ENCODE measurements at regions not wholly inside any gene's neighbourhood (a gene's known extent, or its start where the extent isn't known, plus 50 kb on each side); places are given as distances from the start of the nearest gene placed in this dataset.
"Not testable (repeated sequence)": the region's sequence is repeated elsewhere in the genome, so short reads cannot be mapped to it uniquely, and the experiment has no call there.

- H3K36me3 Mint-ChIP-seq = no peaks in the 10 kb centered on the region
- H3K27me3 Mint-ChIP-seq = no peaks in the 10 kb centered on the region
- H3K4me1 Mint-ChIP-seq = no peaks in the 10 kb centered on the region
- no peak overlapping the region for H3K4me3 Mint-ChIP-seq
- no peak overlapping the region for H3K27ac Mint-ChIP-seq
- peaks cover 0 to 6% (median 5%) of the 10 kb centered on the region in 3 donors for H3K9me3 Mint-ChIP-seq
Observed at GRCh38 chr4:57303012-57303751, 193.0 kb upstream of the IGFBP7 start.

- H3K4me1 Mint-ChIP-seq, H3K36me3 Mint-ChIP-seq, H3K9me3 Mint-ChIP-seq, H3K27me3 Mint-ChIP-seq, H3K27ac Mint-ChIP-seq, H3K4me3 Mint-ChIP-seq: not testable (repeated sequence)
Observed at GRCh38 chr4:57300300-57300699, 190.1 kb upstream of the IGFBP7 start.

- H3K4me1 Mint-ChIP-seq = no peaks in the 10 kb centered on the region
- no peaks in the 10 kb centered on the region for H3K36me3 Mint-ChIP-seq
- H3K9me3 Mint-ChIP-seq = peaks cover 0 to 4% (median 0%) of the 10 kb centered on the region in 3 donors
- no peak overlapping the region for H3K4me3 Mint-ChIP-seq
- peaks cover 1% of the 10 kb centered on the region for H3K27me3 Mint-ChIP-seq
- no peak overlapping the region for H3K27ac Mint-ChIP-seq
Observed at GRCh38 chr4:57291911-57292310, 181.7 kb upstream of the IGFBP7 start.

- Mint-ChIP-seq H3K9me3 (peaks cover 0 to 5% (median 0%) of the 10 kb centered on the region in 3 donors), H3K27me3 (peaks cover 1% of the 10 kb centered on the region), H3K36me3 (no peaks in the 10 kb centered on the region), H3K4me1 (no peaks in the 10 kb centered on the region), H3K27ac (no peak overlapping the region), H3K4me3 (no peak overlapping the region)
Observed at GRCh38 chr4:57287687-57288604, 177.8 kb upstream of the IGFBP7 start.

GRCh38 chr4:57282933-57283310 lies 172.7 kb upstream of the IGFBP7 start:
- Mint-ChIP-seq H3K27ac (no peak overlapping the region), H3K36me3 (no peaks in the 10 kb centered on the region), H3K4me1 (no peaks in the 10 kb centered on the region), H3K9me3 (peaks cover 0 to 2% (median 0%) of the 10 kb centered on the region in 3 donors), H3K4me3 (no peak overlapping the region), H3K27me3 (peaks cover 2% of the 10 kb centered on the region)

- Mint-ChIP-seq H3K36me3 (no peaks in the 10 kb centered on the region), H3K9me3 (peaks cover 0 to 4% (median 0%) of the 10 kb centered on the region in 3 donors), H3K27ac (no peak overlapping the region), H3K4me1 (no peaks in the 10 kb centered on the region), H3K27me3 (peaks cover 1% of the 10 kb centered on the region), H3K4me3 (no peak overlapping the region)
Observed at GRCh38 chr4:57280481-57280880, 170.3 kb upstream of the IGFBP7 start.

- Mint-ChIP-seq H3K36me3 (no peaks in the 10 kb centered on the region), H3K9me3 (peaks cover 2 to 3% (median 2%) of the 10 kb centered on the region in 3 donors), H3K4me3 (no peak overlapping the region)
Observed at GRCh38 chr4:57278780-57279179, 168.6 kb upstream of the IGFBP7 start.

GRCh38 chr4:57274082-57274481 lies 163.9 kb upstream of the IGFBP7 start:
- Mint-ChIP-seq H3K36me3 (no peaks in the 10 kb centered on the region), H3K27ac (peak overlapping the region in 1 of 3 donors; percentile 2), H3K27me3 (no peaks in the 10 kb centered on the region)

More at GRCh38 chr4:57278780-57279179, 168.6 kb upstream of the IGFBP7 start:
- H3K27me3 Mint-ChIP-seq = peaks cover 1% of the 10 kb centered on the region
- no peaks in the 10 kb centered on the region for H3K4me1 Mint-ChIP-seq
- no peak overlapping the region for H3K27ac Mint-ChIP-seq

GRCh38 chr4:57270346-57270745 lies 160.2 kb upstream of the IGFBP7 start:
- H3K27me3 Mint-ChIP-seq = no peaks in the 10 kb centered on the region

More at GRCh38 chr4:57274082-57274481, 163.9 kb upstream of the IGFBP7 start:
- Mint-ChIP-seq H3K4me1 (no peaks in the 10 kb centered on the region), H3K4me3 (no peak overlapping the region), H3K9me3 (peaks cover 2 to 6% (median 3%) of the 10 kb centered on the region in 3 donors)

GRCh38 chr4:57265831-57266582 lies 155.8 kb upstream of the IGFBP7 start:
- Mint-ChIP-seq H3K27me3 (no peaks in the 10 kb centered on the region), H3K27ac (no peak overlapping the region), H3K4me1 (no peaks in the 10 kb centered on the region), H3K9me3 (peaks cover 0 to 5% (median 4%) of the 10 kb centered on the region in 3 donors), H3K36me3 (no peaks in the 10 kb centered on the region), H3K4me3 (no peak overlapping the region)

More at GRCh38 chr4:57270346-57270745, 160.2 kb upstream of the IGFBP7 start:
- H3K9me3 Mint-ChIP-seq = peaks cover 2 to 4% (median 2%) of the 10 kb centered on the region in 3 donors
- no peaks in the 10 kb centered on the region for H3K4me1 Mint-ChIP-seq
- H3K4me3 Mint-ChIP-seq = no peak overlapping the region
- H3K27ac Mint-ChIP-seq = no peak overlapping the region
- no peaks in the 10 kb centered on the region for H3K36me3 Mint-ChIP-seq

GRCh38 chr4:57254754-57255153 lies 144.6 kb upstream of the IGFBP7 start:
- Mint-ChIP-seq H3K9me3 (peaks cover 0 to 5% (median 1%) of the 10 kb centered on the region in 3 donors), H3K4me3 (no peak overlapping the region), H3K4me1 (no peaks in the 10 kb centered on the region), H3K27ac (no peak overlapping the region), H3K27me3 (no peaks in the 10 kb centered on the region), H3K36me3 (no peaks in the 10 kb centered on the region)

- H3K4me1 Mint-ChIP-seq = no peaks in the 10 kb centered on the region
- H3K27me3 Mint-ChIP-seq = no peaks in the 10 kb centered on the region
- no peak overlapping the region for H3K4me3 Mint-ChIP-seq
- no peaks in the 10 kb centered on the region for H3K36me3 Mint-ChIP-seq
- no peak overlapping the region for H3K27ac Mint-ChIP-seq
- H3K9me3 Mint-ChIP-seq = peaks cover 2 to 15% (median 3%) of the 10 kb centered on the region in 3 donors
Observed at GRCh38 chr4:57249083-57249482, 138.9 kb upstream of the IGFBP7 start.

- Mint-ChIP-seq H3K4me3 (no peak overlapping the region), H3K27me3 (peaks cover 1% of the 10 kb centered on the region), H3K36me3 (peaks cover 2% of the 10 kb centered on the region), H3K4me1 (no peaks in the 10 kb centered on the region), H3K27ac (no peak overlapping the region), H3K9me3 (peaks cover 3 to 10% (median 4%) of the 10 kb centered on the region in 3 donors)
Observed at GRCh38 chr4:57243076-57243475, 132.9 kb upstream of the IGFBP7 start.

GRCh38 chr4:57234252-57234775 lies 124.1 kb upstream of the IGFBP7 start:
- Mint-ChIP-seq H3K27me3 (no peaks in the 10 kb centered on the region), H3K4me3 (no peak overlapping the region), H3K9me3 (peaks cover 0 to 5% (median 2%) of the 10 kb centered on the region in 3 donors), H3K4me1 (peaks cover 0 to 1% (median 0%) of the 10 kb centered on the region in 3 donors), H3K27ac (peak overlapping the region in 1 of 3 donors; percentile 17), H3K36me3 (no peaks in the 10 kb centered on the region)

All from IgD-negative memory B cell (primary cell).